GM13976 (cell line): ENCODE measurements at regions not wholly inside any gene's neighbourhood (a gene's known extent, or its start where the extent isn't known, plus 50 kb on each side); places are given as distances from the start of the nearest gene placed in this dataset.

Experiments
- DNase-seq: peaks from one replicate; pipeline ENCODE4 v3.0.0; 2012; ENCODE audit warnings: low spot score
- CTCF ChIP-seq: IDR thresholded peaks from 2 replicates; pipeline ENCODE4 v1.5.1; 2012; ENCODE audit warnings: borderline replicate concordance, mild to moderate bottlenecking; ENCODE audit not compliant: insufficient read depth; ENCODE audit errors: extremely low read depth, missing control alignments, control extremely low read depth
- in situ Hi-C: fragments of 300-500 bp; cut with MboI; formaldehyde crosslinking; loops from one replicate; pipeline ENCODE4 v1.12.0; 2022; ENCODE audit warnings: low sequenced_read_pairs, mixed read lengths, inconsistent platforms; ENCODE audit not compliant: unreplicated experiment

GRCh38 chr15:70569714-70570231 is 193.6 kb downstream of the UACA start:
- no peak for TF ChIP-seq CTCF
- in situ Hi-C loops, result no loop called here
- DNase-seq, result no peak

- peak; percentile 23 for TF ChIP-seq CTCF
- in situ Hi-C loops, result no loop called here
- no peak for DNase-seq
Observed at GRCh38 chr15:70569091-70569713, 194.2 kb downstream of the UACA start.

GRCh38 chr15:70566989-70567388 is 196.4 kb downstream of the UACA start:
- TF ChIP-seq CTCF, result no peak
- DNase-seq, result no peak
- in situ Hi-C loops, result no loop called here

GRCh38 chr15:70566047-70566835 is 197.1 kb downstream of the UACA start:
- no peak for DNase-seq
- no peak for TF ChIP-seq CTCF
- in situ Hi-C loops, result no loop called here

GRCh38 chr15:70563561-70564095 is 199.7 kb downstream of the UACA start:
- TF ChIP-seq CTCF, result no peak
- in situ Hi-C loops, result no loop called here
- no peak for DNase-seq

- no peak for TF ChIP-seq CTCF
- DNase-seq, result no peak
- in situ Hi-C loops, result no loop called here
Observed at GRCh38 chr15:70562906-70563305, 200.5 kb downstream of the UACA start.
